ENCODE measurements at regions not wholly inside any gene's neighbourhood (a gene's known extent, or its start where the extent isn't known, plus 50 kb on each side); places are given as distances from the start of the nearest gene placed in this dataset.
"Not testable (repeated sequence)": the region's sequence is repeated elsewhere in the genome, so short reads cannot be mapped to it uniquely, and the experiment has no call there.

- no peak overlapping the region for H3K27ac ChIP-seq
Observed at GRCh38 chrX:2568125-2568524, 67.3 kb upstream of the DHRSX start.

GRCh38 chrX:2566055-2566454 lies 65.3 kb upstream of the DHRSX start:
- Histone ChIP-seq H3K4me1 (no peaks in the 10 kb centered on the region), H3K9me3 (no peaks in the 10 kb centered on the region), H3K4me3 (no peak overlapping the region), H3K36me3 (no peaks in the 10 kb centered on the region), H3K27me3 (no peaks in the 10 kb centered on the region), H3K27ac (no peak overlapping the region)
- TF ChIP-seq POLR2A (IDR thresholded peaks at IDR 0.05): no peak
- TF ChIP-seq CTCF (IDR thresholded peaks at IDR 0.05): no peak
- no peak for DNase-seq

More at GRCh38 chrX:2568125-2568524, 67.3 kb upstream of the DHRSX start:
- Histone ChIP-seq H3K9me3 (no peaks in the 10 kb centered on the region), H3K27me3 (no peaks in the 10 kb centered on the region), H3K36me3 (no peaks in the 10 kb centered on the region), H3K4me1 (no peaks in the 10 kb centered on the region), H3K4me3 (no peak overlapping the region)
- no peak for DNase-seq
- TF ChIP-seq POLR2A (IDR thresholded peaks at IDR 0.05): no peak

GRCh38 chrX:2561456-2561855 lies 60.7 kb upstream of the DHRSX start:
- Histone ChIP-seq H3K4me3 (no peak overlapping the region), H3K36me3 (no peaks in the 10 kb centered on the region), H3K9me3 (no peaks in the 10 kb centered on the region), H3K27me3 (no peaks in the 10 kb centered on the region), H3K27ac (no peak overlapping the region), H3K4me1 (no peaks in the 10 kb centered on the region)
- TF ChIP-seq POLR2A (IDR thresholded peaks at IDR 0.05): no peak
- no peak for DNase-seq

GRCh38 chrX:2559124-2559523 lies 58.3 kb upstream of the DHRSX start:
- H3K36me3 ChIP-seq: no peaks in the 10 kb centered on the region
- TF ChIP-seq CTCF (IDR thresholded peaks at IDR 0.05) (no peak), POLR2A (IDR thresholded peaks at IDR 0.05) (no peak)
- H3K4me1 ChIP-seq: no peaks in the 10 kb centered on the region

GRCh38 chrX:2554891-2555290 lies 54.1 kb upstream of the DHRSX start:
- Histone ChIP-seq H3K36me3 (no peaks in the 10 kb centered on the region), H3K4me3 (no peak overlapping the region), H3K9me3 (no peaks in the 10 kb centered on the region), H3K27ac (no peak overlapping the region), H3K27me3 (no peaks in the 10 kb centered on the region), H3K4me1 (no peaks in the 10 kb centered on the region)
- TF ChIP-seq CTCF (IDR thresholded peaks at IDR 0.05): no peak
- no peak for TF ChIP-seq POLR2A (IDR thresholded peaks at IDR 0.05)
- no peak for DNase-seq

More at GRCh38 chrX:2559124-2559523, 58.3 kb upstream of the DHRSX start:
- Histone ChIP-seq H3K27me3 (no peaks in the 10 kb centered on the region), H3K27ac (no peak overlapping the region), H3K4me3 (no peak overlapping the region), H3K9me3 (no peaks in the 10 kb centered on the region)
- DNase-seq: no peak

- H3K36me3 ChIP-seq, DNase-seq, H3K27me3 ChIP-seq, H3K27ac ChIP-seq, H3K4me1 ChIP-seq, H3K9me3 ChIP-seq, H3K4me3 ChIP-seq: not testable (repeated sequence)
Observed at GRCh38 chrX:2554066-2554465, 53.3 kb upstream of the DHRSX start.

- no peak for DNase-seq
- H3K9me3 ChIP-seq: no peaks in the 10 kb centered on the region
- TF ChIP-seq CTCF (IDR thresholded peaks at IDR 0.05) (no peak), POLR2A (IDR thresholded peaks at IDR 0.05) (no peak)
- no peak overlapping the region for H3K27ac ChIP-seq
- no peak overlapping the region for H3K4me3 ChIP-seq
- H3K27me3 ChIP-seq: no peaks in the 10 kb centered on the region
- H3K4me1 ChIP-seq: no peaks in the 10 kb centered on the region
- no peaks in the 10 kb centered on the region for H3K36me3 ChIP-seq
Observed at GRCh38 chrX:2552621-2553201, 51.9 kb upstream of the DHRSX start.

Data from Peyer's patch (tissue), 4 donors.